Astrocyte of the cerebellum (primary cell): ENCODE measurements at regions not wholly inside any gene's neighbourhood (a gene's known extent, or its start where the extent isn't known, plus 50 kb on each side); places are given as distances from the start of the nearest gene placed in this dataset.

Experiments used
- DNase-seq: peaks from one replicate; pipeline ENCODE4 v3.0.0-alpha.2; 2011; ENCODE audit warnings: low read depth
- H3K4me3 ChIP-seq: 2 replicates; pipeline ENCODE4 v1.5.1; 2011; ENCODE audit warnings: mild to moderate bottlenecking, low read depth, low read length, moderate library complexity
- CTCF ChIP-seq: IDR thresholded peaks from 2 replicates; pipeline ENCODE4 v1.5.1; 2012; ENCODE audit warnings: low read length, low read depth, moderate library complexity, mild to moderate bottlenecking; ENCODE audit errors: missing control alignments
- in situ Hi-C: cut with HindIII; loops from 2 replicates; pipeline ENCODE4 v1.10.0; 2017; ENCODE audit warnings: low sequenced_read_pairs

- no peak for TF ChIP-seq CTCF
- no peak for DNase-seq
- in situ Hi-C loops: no loop called here
- no peak overlapping the region for H3K4me3 ChIP-seq
Measured at GRCh38 chr1:38114241-38115026, 67.8 kb upstream of the POU3F1 start.

GRCh38 chr1:38113159-38113666 lies 66.6 kb upstream of the POU3F1 start:
- TF ChIP-seq CTCF: no peak
- in situ Hi-C loops: no loop called here
- no peak for DNase-seq

GRCh38 chr1:38111589-38111988 lies 65.0 kb upstream of the POU3F1 start:
- in situ Hi-C loops: no loop called here
- no peak overlapping the region for H3K4me3 ChIP-seq
- TF ChIP-seq CTCF: no peak
- DNase-seq: no peak

More at GRCh38 chr1:38113159-38113666, 66.6 kb upstream of the POU3F1 start:
- H3K4me3 ChIP-seq: no peak overlapping the region

GRCh38 chr1:38105267-38105666 lies 58.7 kb upstream of the POU3F1 start:
- in situ Hi-C loops: no loop called here
- no peak for TF ChIP-seq CTCF
- DNase-seq: no peak
- H3K4me3 ChIP-seq: no peak overlapping the region

- H3K4me3 ChIP-seq: no peak overlapping the region
- DNase-seq: no peak
- in situ Hi-C loops: no loop called here
- no peak for TF ChIP-seq CTCF
Measured at GRCh38 chr1:38102636-38103035, 56.0 kb upstream of the POU3F1 start.

- no peak overlapping the region for H3K4me3 ChIP-seq
- no peak for TF ChIP-seq CTCF
- in situ Hi-C loops: no loop called here
- DNase-seq: no peak
Measured at GRCh38 chr1:38101037-38101785, 54.6 kb upstream of the POU3F1 start.
